Neutrophil (primary cell): ENCODE measurements at regions not wholly inside any gene's neighbourhood (a gene's known extent, or its start where the extent isn't known, plus 50 kb on each side); places are given as distances from the start of the nearest gene placed in this dataset.

ENCODE experiments used
- H3K27ac ChIP-seq: fragments of 200-600 bp; sonication (generic); 2 replicates; pipeline ENCODE4 v1.5.1; 2016; ENCODE audit warnings: mild to moderate bottlenecking, moderate library complexity
- H3K27me3 ChIP-seq: fragments of 200-600 bp; sonication (generic); 2 replicates; pipeline ENCODE4 v1.6.0; 2016; ENCODE audit warnings: mild to moderate bottlenecking
- H3K36me3 ChIP-seq: fragments of 200-600 bp; sonication (generic); 2 replicates; pipeline ENCODE4 v1.5.1; 2017
- H3K4me1 ChIP-seq, 2 experiments: fragments of 200-600 bp in 1 of 2; sonication (generic) in 1 of 2; 1 replicate in 1 of 2; 2 replicates in 1 of 2; pipeline versions ENCODE4 v1.5.1 to v1.6.1; 2013 to 2016; ENCODE audit warnings: low read depth in 1 of 2, low read length in 1 of 2, mild to moderate bottlenecking in 1 of 2, moderate library complexity in 1 of 2; ENCODE audit not compliant: control insufficient read depth in 1 of 2, insufficient read depth in 1 of 2
- H3K4me3 ChIP-seq, 2 experiments: fragments of 200-600 bp in 1 of 2; sonication (generic) in 1 of 2; 1 replicate in 1 of 2; 2 replicates in 1 of 2; pipeline ENCODE4 v1.5.1; 2013 to 2016; ENCODE audit warnings: low read depth in 1 of 2, low read length in 1 of 2, mild to moderate bottlenecking in 1 of 2, moderate library complexity in 1 of 2
- H3K9me3 ChIP-seq: fragments of 200-600 bp; sonication (generic); 2 replicates; pipeline ENCODE4 v1.5.1; 2016
- TF ChIP-seq, protein P1 (sequence below): fragments of 200-600 bp; sonication (generic); IDR thresholded peaks from 2 replicates; pipeline ENCODE4 v1.5.1; 2016; ENCODE audit warnings: antibody characterized with exemption

DNA sequence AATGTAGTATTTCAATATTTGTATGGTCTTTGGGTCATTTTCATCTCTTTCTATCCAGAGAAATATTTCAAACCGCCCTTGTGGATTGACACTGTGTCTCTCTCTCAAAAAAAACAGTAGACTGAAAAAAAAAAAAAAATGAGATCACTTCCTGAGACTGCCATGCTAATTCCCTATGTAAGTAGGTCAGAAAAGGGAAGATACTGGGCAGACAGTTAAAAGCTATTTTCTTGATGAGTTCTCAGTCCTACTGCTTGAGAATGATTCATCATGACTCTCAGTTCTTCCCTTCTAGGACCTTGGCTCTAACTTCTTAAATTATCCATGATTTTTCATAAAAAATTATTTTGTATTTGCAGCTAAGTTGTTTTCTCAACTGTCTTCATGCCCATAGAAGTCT lies 672.3 kb upstream of the REG3G start:
- H3K27me3 ChIP-seq = no peaks in the 10 kb centered on the region
- H3K9me3 ChIP-seq = no peaks in the 10 kb centered on the region
- no peaks in the 10 kb centered on the region for H3K4me1 ChIP-seq
- TF ChIP-seq, protein P1, sequence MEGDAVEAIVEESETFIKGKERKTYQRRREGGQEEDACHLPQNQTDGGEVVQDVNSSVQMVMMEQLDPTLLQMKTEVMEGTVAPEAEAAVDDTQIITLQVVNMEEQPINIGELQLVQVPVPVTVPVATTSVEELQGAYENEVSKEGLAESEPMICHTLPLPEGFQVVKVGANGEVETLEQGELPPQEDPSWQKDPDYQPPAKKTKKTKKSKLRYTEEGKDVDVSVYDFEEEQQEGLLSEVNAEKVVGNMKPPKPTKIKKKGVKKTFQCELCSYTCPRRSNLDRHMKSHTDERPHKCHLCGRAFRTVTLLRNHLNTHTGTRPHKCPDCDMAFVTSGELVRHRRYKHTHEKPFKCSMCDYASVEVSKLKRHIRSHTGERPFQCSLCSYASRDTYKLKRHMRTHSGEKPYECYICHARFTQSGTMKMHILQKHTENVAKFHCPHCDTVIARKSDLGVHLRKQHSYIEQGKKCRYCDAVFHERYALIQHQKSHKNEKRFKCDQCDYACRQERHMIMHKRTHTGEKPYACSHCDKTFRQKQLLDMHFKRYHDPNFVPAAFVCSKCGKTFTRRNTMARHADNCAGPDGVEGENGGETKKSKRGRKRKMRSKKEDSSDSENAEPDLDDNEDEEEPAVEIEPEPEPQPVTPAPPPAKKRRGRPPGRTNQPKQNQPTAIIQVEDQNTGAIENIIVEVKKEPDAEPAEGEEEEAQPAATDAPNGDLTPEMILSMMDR = no peak
- no peak overlapping the region for H3K4me3 ChIP-seq
- H3K27ac ChIP-seq = no peak overlapping the region
- no peaks in the 10 kb centered on the region for H3K36me3 ChIP-seq

DNA sequence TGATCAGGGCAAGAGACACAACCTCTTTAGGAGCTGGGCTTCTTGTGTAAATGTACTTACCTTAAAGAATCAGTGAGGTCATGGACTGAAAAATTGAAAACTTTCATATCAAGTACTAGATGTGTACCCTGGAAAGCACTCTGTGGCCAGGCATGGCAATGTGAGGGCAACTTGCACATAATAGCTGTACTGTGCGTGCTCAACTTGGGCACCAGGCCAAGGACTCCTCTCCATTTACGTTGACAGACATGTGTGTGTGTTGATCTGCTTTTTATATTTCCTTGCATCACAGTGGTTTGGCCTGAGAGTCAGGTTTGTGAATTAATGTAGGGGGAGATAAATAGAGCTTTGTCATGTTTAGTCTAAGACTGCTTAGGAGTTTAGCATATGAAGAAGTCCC lies 669.5 kb upstream of the REG3G start:
- TF ChIP-seq, protein P1 = no peak
- no peak overlapping the region for H3K4me3 ChIP-seq
- no peaks in the 10 kb centered on the region for H3K27me3 ChIP-seq
- no peak overlapping the region for H3K27ac ChIP-seq
- no peaks in the 10 kb centered on the region for H3K9me3 ChIP-seq
- H3K4me1 ChIP-seq = no peaks in the 10 kb centered on the region
- no peaks in the 10 kb centered on the region for H3K36me3 ChIP-seq

DNA sequence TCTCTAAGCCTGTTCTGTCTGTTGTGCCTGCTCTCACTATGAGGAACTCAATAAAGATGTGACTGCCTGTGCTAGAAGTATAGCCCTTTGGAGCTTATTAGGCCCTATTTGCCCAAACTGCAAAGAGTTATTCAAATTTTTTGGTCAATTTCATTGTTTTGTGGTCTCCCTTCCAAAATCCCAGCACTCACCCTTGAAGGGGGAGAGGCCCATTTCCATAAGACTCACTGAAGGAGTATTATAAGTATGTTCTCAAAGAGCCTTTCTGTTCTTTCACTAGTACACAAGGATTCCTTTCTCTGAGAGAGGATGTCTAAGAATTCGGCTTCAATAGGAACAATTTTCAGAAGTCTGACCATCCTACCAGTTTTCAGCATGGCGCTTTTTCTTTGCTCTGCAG lies 641.9 kb upstream of the REG3G start:
- H3K4me3 ChIP-seq = no peak overlapping the region
- TF ChIP-seq, protein P1 = no peak
- no peaks in the 10 kb centered on the region for H3K4me1 ChIP-seq
- H3K27me3 ChIP-seq = no peaks in the 10 kb centered on the region
- no peak overlapping the region for H3K27ac ChIP-seq
- no peaks in the 10 kb centered on the region for H3K9me3 ChIP-seq
- no peaks in the 10 kb centered on the region for H3K36me3 ChIP-seq

DNA sequence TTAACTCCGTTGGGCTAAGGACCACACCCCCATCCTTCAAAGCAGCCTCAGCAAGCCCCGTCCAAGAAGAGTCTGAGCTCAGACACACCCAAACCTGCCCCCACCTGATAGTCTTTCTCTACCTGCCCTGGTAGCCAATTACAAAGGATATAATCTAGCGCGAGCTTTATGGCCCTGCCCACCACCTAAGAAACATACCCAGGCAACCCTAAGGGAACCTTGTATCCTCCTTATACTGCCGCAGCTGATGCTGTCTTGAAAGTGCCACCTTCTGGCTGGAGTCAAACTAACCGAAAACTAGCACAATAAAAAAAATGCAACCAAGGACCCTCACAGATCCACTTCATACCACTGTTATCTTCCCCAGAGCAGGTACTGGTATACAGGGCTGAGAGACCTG lies 628.3 kb upstream of the REG3G start:
- TF ChIP-seq, protein P1 = no peak
- H3K27me3 ChIP-seq = no peaks in the 10 kb centered on the region
- no peak overlapping the region for H3K4me3 ChIP-seq
- H3K4me1 ChIP-seq = no peaks in the 10 kb centered on the region
- H3K27ac ChIP-seq = no peak overlapping the region
- H3K36me3 ChIP-seq = no peaks in the 10 kb centered on the region
- no peaks in the 10 kb centered on the region for H3K9me3 ChIP-seq

DNA sequence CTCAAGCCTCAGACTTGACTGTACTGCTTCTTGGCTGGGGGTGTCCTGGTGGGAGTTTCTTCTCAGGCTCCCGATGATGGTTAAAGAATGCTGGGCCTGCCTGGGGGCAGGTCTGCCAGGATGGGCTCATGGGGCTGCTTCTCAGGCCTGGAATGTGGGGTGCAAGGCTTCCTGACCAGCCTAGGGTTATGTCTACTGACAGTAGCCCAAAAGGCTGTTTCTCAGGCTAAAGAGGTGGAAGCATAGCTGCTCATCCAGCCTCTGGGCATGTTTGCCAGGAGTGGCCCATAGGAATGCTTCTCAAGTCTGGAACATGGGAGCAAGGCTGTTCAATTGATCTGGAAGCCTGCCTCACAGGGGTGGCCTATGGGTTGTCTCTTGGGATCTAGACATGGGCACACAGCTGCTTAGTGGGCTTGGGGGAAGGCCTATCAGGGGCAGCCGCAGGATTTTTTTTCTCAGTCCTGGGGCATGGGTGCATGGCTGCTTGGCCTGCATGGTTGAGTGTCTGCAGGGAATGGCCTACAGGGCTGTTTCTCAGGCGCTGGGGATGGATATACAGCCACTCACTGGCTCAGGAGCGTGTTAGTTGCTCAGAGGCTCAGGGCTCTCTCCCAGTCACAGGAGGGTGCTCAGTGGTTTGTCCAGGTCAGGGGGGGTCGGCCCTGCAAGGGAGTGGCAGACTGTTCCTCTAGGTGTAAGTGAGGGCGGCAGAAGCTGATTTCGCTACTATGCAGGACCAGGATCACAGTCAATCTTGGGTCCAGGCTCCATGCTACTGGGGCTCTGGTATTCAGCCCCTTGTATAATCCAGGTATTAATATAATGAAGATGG lies 617.3 kb upstream of the REG3G start:
- H3K36me3 ChIP-seq = no peaks in the 10 kb centered on the region
- H3K9me3 ChIP-seq = no peaks in the 10 kb centered on the region
- TF ChIP-seq, protein P1 = no peak
- no peaks in the 10 kb centered on the region for H3K4me1 ChIP-seq
- no peaks in the 10 kb centered on the region for H3K27me3 ChIP-seq
- H3K27ac ChIP-seq = no peak overlapping the region
- no peak overlapping the region for H3K4me3 ChIP-seq
